Activated CD4-positive, alpha-beta T cell treated with anti-CD3 and anti-CD28 coated beads for 48 hours (primary cell): ENCODE measurements at regions not wholly inside any gene's neighbourhood (a gene's known extent, or its start where the extent isn't known, plus 50 kb on each side); places are given as distances from the start of the nearest gene placed in this dataset.

Experiments
- DNase-seq: peaks from one replicate; pipeline ENCODE4 v3.0.0-alpha.2; 2020

DNA sequence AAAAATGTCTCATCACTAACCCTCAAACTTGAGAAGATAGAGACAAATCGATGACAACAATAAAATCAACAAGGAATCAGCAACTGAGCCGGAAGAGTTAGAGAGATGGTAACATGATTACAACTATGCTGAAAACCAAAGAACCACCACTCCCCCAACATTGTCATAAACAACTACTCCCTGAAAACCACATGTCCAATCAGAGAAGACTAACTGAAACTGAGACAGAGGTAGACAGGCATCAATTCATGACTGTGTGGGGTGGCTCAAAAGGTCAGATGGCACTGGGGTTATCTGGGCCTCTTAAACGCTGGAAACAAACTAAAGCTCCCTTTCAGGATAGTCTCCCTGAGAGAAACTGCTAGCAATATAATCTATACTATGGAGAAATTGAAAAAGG lies 488.8 kb downstream of the KCTD12 start:
- no peak for DNase-seq

DNA sequence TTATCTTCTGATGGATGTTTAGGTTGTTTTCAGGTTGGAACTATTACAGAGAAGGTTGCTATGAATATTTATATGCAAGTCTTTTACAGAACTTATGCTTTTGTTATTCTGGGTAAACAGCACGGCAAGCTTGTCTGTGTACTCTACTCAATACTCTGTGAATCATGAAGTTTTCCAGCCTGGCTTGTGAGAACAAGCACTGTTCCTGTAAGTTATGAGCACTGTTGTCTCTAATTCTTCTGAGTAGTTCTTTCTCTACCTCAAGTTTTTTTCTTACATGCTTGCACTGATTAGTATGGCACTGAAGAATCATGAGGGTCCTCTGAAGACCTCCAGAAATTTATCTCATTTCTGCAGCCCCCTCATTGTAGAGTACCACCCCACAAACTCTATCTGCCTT lies 496.9 kb downstream of the KCTD12 start:
- DNase-seq = no peak

DNA sequence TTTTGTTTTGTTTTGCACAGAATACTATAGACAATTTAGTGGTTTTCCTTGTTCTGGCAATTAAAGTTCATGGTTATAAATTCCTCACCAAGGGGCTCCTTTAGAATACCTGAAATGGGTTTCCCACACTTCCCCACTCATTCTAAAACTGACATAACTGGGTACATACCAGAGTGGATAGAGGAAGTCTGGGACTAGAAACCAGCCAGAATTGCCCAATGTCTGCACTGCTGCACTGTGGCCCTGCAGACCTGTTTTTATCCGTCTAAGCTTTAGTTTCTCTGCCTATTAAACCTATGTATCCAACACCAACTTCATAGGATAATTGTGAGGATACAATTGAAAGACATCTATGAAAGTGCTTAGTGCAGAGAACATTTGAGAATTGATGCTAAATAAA lies 498.6 kb downstream of the KCTD12 start:
- DNase-seq = no peak

DNA sequence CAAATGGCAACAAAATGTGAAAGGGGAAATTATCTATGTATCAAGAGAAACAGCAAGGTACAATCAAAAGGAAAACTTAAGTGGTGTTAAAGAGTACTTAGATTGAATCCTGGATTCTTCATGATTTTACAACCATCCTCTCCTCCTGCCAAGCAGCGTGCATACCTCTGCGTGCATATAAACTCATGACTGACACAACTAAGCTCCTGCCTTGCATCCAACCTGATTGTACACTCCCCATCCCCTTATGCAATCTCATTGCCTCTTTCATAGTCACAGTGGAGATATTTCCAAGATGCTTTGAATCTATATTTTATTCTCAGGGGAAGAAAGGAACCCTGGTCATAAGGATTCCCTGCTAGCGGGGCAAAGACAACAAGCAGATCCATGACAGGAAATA lies 499.9 kb downstream of the KCTD12 start:
- no peak for DNase-seq

DNA sequence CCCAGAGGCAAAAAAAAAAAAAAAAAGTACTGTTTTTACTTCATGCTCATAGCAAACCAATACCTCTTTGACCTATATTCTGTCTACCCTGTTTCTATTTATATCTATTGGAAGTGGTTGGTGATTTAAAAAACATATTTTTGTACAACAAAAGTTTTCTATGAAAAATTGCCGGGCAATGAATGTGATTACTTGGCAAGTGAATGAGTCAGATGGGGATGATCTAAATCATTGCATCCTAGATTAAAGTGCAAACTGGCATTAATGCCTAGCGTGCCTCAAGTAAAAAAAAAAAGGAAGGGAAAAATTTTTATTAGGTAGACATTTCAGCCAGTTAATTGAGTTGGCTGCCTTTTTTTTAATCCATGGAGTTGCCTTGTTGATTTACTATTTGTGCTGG lies 500.6 kb downstream of the KCTD12 start:
- no peak for DNase-seq

DNA sequence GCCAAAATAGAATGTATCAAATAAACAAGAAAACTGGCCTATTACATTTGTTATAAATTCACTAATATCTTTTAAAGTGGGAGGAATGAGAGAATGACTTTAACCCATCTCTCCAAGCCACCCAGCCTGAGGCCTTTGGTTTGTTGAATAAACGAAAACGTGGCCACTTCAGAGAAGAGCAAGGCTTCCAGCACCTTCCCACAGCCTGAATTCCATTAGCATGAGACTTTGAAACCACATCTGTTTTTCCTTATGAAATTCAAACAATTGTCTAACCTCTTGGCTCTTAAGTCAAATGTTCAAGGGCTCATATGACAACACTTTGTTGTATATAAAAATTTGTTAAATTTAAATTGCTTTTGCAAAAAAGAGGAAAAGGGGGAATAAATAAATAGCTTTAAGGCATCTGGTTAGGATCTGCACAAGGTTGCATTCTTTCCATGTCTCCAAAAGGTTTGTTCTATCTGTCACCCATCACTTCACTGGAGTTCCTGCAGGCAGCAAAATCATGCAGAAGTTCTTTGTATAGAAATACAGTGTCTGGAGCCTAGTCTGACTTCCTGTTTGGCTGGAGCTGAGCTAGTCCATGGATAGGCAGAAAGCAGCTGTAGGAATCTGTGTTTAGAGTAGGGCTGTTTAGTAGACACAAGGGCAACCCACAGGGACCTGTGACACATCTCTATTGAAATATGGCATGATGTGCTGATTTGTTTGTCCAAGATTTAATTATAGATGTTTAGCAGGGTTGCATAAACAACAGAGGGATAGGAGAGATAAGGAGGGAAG lies 502.3 kb downstream of the KCTD12 start:
- DNase-seq = no peak

DNA sequence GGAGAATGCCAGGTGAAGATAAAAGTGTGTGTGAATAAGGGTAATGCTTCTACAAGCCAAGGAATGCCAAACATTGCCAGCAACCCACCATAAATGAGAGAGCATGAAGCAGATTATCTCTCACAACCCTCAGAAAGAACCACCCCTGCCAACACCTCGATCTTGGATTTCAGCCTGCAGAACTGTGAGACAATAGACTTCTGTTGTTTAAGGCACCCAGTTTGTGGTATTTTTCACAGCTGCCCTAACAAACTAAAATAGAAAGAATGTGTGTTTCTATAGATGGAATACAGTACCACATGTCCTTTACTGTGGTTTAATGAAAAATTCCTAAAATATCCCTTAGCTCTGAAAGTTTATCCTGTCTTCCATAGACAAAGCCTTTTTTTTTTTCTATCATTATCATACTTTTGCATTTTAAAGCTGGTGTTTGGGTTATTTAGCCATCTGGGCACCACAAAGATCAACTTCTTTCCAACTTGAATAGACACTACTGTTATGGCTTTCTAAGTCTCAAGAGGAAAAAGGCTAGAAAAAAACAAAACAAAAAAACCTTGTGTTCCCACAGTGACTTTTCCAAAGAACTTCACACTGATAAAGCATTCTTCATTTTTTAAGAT lies 505.6 kb downstream of the KCTD12 start:
- DNase-seq = no peak

DNA sequence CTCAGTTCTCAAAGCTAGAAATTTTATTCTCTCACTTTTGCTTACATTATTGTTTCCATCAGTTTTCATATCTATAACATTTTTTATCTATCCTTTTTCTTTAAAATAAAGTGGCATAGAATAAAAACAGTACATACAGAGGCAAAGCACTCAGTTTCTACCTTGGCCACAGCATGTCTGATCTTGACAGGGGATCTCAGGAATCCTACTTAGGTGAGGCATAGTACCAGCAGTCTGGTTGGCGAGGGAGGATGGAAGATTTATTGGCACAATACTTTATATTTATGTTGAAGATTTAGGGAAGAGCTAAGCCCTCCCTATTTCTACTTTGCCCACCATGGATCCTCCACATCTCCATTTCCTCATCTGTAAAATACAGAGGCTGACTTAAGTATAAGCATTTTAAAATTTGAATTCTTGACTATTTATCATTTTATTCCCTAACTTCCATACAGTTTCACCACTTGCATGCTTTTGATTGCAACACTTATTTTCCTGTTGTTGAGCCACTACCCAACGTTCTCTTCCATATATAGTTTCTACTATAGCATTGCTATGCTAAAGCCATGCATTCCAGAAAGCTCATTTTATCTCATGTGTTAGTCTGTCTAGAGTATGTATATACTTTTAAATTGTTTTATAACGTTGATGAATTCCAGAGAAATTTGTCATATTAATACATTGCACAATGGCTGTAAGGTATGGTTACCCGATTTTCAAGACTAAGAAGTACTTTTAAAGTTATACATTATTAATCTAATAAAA lies 506.7 kb downstream of the KCTD12 start:
- no peak for DNase-seq

DNA sequence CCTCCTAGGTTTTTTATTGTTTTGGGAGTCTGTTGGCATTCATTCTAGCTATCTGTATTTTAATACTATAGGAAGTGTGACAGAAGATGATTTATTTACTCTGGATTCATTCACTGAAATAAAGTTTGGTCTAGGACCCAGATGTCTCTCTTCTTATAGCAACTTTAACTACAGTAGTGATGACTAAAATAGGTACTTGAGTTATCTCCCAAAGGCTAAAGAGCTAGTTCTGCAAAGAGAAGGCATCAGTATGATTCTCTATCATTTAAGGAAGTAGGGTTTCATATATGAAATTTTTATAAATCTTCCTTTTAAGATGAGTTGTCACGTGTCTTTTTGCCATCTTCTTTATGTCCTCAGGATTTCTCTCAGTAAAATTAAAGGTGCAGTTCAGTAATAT lies 507.4 kb downstream of the KCTD12 start:
- no peak for DNase-seq

DNA sequence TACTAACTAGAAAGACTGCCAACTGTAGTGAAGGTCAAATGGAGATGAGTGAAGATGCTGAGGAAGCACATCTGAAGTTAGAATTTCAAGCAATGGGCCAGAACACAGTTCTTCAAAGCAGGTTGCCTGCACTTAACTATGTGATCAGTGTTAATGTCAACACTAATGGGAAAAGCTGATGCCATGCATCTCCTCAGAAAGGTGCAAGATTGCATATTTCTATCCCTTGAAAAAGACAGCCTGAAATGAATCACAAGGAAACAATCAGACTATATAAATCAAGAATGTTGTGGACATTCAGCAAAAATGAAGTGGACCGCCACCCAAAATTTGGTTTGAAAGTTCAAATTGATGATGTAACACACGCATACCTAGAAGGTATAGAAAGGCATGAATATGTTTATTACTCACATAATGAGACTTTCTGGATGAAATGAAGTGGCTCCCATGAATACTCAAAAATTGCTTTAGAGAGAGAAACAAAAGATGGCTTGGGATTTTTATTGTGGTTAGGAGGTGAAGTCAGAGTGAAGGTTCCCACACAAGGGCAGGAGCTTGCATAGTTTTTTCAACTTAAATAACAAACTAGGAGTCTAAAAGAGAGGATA lies 522.4 kb downstream of the KCTD12 start:
- no peak for DNase-seq

DNA sequence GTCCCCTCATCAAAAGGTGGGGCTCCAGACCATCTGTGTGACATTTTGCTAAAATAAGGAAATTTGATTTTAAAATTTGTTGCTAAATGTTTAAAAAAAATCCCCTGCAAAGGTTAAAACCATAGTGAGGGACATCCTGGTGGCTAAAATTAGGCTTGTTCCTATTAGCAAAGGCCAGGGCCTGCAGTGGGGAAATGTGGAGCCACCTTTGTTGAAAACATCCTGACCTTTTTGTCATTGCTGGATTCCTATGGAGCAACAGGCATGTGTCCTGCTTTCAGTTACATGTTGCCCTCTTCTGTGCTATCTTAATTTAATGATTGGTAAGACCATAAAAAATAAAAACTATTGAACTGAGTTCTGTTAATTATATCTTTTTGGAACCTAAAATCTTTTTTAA lies 524.3 kb downstream of the KCTD12 start:
- DNase-seq = no peak

DNA sequence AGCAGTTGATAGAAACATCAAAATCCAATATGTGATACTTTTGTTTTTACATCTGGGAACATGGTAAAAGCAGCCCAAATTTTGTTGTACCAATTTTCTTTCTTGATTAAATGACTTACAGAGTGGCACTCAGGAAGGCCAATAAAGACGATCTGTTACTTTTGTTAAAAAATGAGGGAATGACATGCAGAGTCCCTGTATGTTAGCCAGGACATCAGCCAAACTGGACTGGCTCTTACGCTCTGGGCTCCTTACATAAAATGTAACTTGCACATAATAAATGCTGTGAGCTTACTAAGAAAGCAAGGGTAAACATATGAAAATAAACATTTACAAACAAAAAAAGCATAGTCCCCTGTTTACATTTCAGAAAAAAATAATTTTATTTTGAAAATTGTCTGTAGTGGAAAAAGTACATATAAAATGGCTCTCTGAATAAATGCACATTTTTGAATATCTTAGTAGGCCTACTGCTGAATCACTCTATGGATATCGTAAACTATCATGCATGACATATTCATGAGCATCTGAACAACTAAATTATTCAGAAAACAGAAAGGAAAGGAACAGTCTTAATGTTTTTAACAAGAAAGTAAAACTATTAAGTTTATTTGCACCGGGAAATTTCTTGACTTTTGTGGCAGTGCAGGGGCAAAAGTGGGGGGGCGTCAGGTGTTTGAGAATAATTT lies 534.5 kb downstream of the KCTD12 start:
- DNase-seq = no peak

DNA sequence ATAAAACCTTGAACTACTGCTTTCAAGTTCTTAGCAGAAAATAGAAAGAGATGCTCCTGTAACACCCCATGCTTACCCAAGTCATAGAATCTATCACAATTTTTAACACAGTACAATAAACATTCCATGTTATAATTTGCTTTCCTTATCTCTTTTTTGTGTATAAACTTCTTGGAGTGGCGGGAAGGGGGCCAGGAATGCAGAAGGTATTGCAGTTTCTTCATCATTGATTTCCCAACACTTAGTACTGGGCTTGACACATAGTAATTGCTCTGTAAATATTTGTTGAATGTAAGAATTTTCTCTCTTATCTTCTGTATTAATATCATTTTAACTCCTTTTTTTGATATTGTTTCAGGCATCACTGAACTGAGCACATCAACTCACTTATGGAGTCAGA lies 535.8 kb downstream of the KCTD12 start:
- DNase-seq = no peak

DNA sequence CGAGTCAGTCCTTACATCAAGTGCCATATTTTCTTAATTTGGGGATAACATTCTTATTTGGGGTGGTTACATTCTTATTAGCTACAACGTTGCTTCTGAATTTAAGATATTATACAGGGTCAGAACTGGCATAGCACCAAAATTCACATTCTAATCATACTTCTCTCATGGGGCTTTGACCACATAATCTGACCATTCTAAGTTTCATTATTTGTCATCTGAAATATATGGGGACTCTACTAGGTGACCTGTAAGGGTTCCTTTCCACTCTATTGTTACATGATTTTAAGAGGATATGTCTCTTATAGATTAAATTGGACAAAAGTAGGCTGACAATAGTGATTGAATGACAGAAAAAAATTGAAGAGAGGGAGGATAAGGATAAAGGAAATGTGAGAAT lies 536.5 kb downstream of the KCTD12 start:
- DNase-seq = no peak

DNA sequence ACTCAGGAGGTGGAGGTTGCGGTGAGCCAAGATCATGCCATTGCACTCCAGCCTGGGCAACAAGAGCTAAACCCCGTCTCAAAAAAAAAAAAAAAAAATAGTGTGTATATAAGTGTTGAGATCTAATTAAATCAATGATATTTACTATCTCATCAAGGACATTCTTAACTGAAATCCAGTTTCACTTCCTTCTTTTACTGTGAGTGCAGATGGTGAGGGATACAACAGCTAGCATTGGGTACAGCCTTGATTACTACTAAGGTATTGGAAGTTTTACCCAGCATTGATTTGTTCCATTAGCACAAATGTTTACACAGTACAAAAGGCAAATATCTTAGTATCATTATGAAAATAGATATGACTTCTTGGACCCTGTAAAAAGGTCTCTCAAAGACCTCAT lies 546.6 kb downstream of the KCTD12 start:
- no peak for DNase-seq

DNA sequence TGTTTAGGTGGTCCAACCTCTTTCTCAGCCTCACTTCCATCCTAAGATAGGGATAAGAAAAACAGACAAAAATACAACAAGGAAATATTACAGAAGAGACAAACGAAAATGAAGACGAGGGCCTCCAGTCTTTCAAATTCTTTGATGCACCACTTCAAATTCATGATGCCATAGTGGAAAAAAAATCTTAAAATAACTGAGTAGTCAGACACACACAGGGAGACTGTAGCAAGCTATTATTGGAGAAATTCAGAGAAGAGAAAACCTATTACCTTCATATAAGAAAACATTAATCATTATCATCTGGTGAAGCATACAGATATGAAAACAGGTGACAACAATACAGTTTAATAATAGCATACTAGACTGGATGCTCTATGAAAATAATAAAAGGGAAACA lies 548.2 kb downstream of the KCTD12 start:
- DNase-seq = no peak

DNA sequence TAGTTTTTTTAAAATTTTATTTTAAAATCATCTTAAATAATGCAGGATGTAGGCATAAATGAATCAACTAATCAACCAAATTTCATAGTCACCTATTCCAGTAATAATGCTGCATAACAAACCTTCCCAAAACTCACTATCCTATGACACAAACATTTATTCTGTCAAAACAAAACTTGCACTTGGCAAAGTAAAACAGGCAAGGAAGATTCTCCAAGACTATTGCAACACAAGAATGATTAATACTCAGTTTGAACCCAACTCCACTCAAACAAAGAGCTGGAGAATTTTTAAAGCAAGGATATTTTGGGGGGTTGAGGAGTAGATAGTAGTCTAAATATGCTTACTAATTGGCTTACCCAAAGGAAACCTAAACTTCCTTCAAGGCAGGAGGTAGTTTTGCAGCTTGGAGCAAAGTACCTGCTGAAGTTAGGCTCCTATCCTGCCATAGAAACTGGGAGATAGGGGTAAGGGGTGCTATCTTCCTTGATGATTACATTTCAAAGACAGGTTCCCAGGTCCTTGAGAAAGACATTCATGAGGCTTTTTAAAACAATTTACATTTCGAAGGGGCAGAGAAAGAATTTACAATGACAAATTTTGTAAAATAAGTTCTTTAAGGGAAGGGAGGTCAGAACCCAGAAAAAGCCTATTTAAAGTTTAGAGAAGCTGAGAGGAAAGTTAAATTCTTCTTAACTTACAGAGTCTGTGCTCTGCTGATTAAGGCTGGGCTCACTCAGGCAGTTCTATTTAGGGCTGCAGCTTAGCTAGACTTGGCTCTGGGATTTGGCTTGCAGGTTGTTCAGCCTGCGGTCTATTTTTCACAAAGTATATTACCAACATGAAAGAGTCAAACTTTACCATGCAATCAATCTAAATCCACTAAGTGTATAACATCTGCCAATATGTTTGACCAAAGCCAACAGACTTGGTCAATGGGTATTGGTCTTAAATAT lies 549.0 kb downstream of the KCTD12 start:
- DNase-seq = no peak

DNA sequence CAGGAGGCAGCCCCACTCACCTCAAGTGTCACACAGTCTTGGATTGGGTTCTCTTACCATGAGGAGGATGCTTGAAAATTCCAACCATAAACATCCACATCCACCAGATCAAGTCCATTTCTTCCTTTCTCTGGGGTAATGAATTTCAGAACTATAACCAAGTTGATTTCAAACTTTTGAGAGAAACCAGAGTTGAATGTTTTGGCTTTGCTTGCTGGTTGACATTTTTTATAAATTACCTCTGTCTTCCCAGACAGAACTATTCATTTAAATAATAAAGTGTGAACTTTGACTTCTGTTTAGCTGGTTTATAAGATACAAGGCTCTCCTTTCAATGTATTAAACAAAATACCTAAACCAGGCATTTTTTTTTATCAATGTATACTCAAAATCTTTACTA lies 550.7 kb downstream of the KCTD12 start:
- DNase-seq = no peak

DNA sequence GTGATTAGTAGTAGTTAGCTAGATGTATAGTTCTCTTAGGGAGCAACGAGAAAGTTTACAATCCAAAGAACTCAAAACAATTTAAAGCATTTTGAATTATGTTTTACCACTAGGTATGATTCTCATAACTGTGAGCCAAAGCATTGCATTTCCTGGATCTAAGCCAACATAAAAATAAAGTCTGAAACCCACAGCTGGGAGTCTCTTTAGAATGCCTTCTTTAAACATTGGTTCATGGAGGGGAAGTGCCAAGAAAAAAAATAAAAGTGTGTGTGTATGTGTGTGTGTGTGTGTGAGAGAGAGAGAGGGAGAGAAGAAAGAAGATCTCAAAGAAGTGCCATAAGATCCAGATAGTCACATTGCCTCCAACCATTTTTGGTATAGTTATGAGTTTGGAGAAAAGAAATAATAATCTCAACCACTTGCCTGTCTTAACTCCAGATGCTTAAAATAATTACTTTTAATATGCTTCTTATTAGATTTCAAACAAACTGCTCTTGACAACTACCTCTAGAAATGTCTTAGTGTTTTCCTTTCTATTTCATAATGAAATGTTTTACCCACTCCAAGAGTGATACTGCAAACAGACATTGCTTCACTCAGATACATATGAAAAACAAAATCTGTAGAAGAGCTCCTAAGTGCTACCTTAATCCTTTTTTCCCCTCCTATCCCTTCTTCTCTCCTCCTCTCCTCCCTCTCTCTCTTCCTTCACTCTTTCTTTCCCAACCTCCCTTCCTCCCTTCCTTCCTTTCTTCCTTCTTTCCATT lies 554.1 kb downstream of the KCTD12 start:
- DNase-seq = no peak

DNA sequence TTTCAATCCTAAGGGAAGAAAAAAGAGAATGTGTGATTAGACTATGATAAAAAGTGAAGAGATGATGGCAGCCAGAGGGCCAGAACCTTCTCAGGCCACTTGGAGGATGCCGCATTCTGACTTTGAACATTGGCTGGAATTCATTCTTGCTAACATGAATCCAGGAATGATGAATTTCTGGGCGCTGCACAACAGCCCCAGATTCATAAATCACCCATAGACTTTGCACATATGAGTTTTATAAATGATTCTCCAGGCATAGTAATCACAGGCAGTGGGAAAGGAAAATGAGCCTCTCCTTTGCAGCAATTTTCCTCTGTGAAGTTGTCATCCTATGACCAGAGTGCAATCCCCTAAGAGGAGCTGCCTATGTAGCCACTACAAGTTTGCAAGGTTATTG lies 555.4 kb downstream of the KCTD12 start:
- DNase-seq = no peak
